ENCODE measurements at regions not wholly inside any gene's neighbourhood (a gene's known extent, or its start where the extent isn't known, plus 50 kb on each side); places are given as distances from the start of the nearest gene placed in this dataset.

GRCh38 chr5:123783421-123783820 lies 271.4 kb downstream of the CSNK1G3 start:
- ChIA-PET CTCF (no interaction called here), RAD21 (ENCODE audit: low non-redundant PET in 1 of 2, low total read pairs in 2 of 2, uncharacterized antibody in 2 of 2, unreplicated experiment in 2 of 2) (no interaction called here), POLR2A (no interaction called here)
- no peaks in the 10 kb centered on the region for H3K79me2 ChIP-seq (ENCODE audit: insufficient read depth, low read length)
- no peaks in the 10 kb centered on the region for H3K27me3 ChIP-seq (ENCODE audit: insufficient read depth, low read length)
- no peak overlapping the region for H3K4me3 ChIP-seq (replicated peaks in 1 of 2; ENCODE audit: low read depth in 1 of 2, low read length in 2 of 2)
- intact Hi-C loops (cut with micrococcal nuclease) = no loop called here
- DNase-seq (ENCODE audit: low read depth, low spot score) (no peak), ATAC-seq (no peak)
- no TSS peak for BruUV-seq (replicated peaks)
- no peak overlapping the region for H3K27ac ChIP-seq (ENCODE audit: low read depth, low read length)
- no peaks in the 10 kb centered on the region for H3K4me1 ChIP-seq (ENCODE audit: control insufficient read depth in 1 of 2, insufficient read depth in 2 of 2, low read length in 2 of 2)
- H3K36me3 ChIP-seq (ENCODE audit: control insufficient read depth in 1 of 2, insufficient read depth in 2 of 2, low read length in 2 of 2) = no peaks in the 10 kb centered on the region
- H3K9me2 ChIP-seq (ENCODE audit: insufficient read depth) = no peaks in the 10 kb centered on the region
- no peak overlapping the region for H3K4me2 ChIP-seq (ENCODE audit: low read length)
- H4K20me1 ChIP-seq (ENCODE audit: insufficient read depth) = no peaks in the 10 kb centered on the region
- H2AFZ ChIP-seq (ENCODE audit: low read depth, low read length, poor library complexity, severe bottlenecking) = no peak overlapping the region
- TF ChIP-seq MAX (IDR thresholded peaks at IDR 0.05) (no peak), EGR1 (IDR thresholded peaks at IDR 0.05; ENCODE audit: low read depth) (no peak), ZNF274 (IDR thresholded peaks at IDR 0.05; ENCODE audit: low read depth, low read length) (no peak), SRF (IDR thresholded peaks at IDR 0.05; ENCODE audit: low read depth) (no peak), POLR2A (IDR thresholded peaks at IDR 0.05; ENCODE audit: borderline replicate concordance, extremely low read depth, insufficient read depth, insufficient read length) (no peak), TCF7L2 (IDR thresholded peaks at IDR 0.05; ENCODE audit: borderline replicate concordance, extremely low read depth, insufficient read depth, insufficient read length) (no peak), CTCF (IDR thresholded peaks at IDR 0.05 in 2 of 3, conservative IDR thresholded peaks at IDR 0.05 in 1 of 3; ENCODE audit: borderline replicate concordance in 1 of 3, insufficient read depth in 1 of 3, low read depth in 2 of 3, low read length in 2 of 3) (no peak), EZH2 (IDR thresholded peaks at IDR 0.05) (no peak)
- H3K9me3 ChIP-seq (ENCODE audit: control insufficient read depth in 1 of 2, insufficient read depth in 1 of 2, low read depth in 1 of 2, low read length in 2 of 2) = no peaks in the 10 kb centered on the region
- no peak overlapping the region for H3K9ac ChIP-seq (ENCODE audit: low read length)

DNA sequence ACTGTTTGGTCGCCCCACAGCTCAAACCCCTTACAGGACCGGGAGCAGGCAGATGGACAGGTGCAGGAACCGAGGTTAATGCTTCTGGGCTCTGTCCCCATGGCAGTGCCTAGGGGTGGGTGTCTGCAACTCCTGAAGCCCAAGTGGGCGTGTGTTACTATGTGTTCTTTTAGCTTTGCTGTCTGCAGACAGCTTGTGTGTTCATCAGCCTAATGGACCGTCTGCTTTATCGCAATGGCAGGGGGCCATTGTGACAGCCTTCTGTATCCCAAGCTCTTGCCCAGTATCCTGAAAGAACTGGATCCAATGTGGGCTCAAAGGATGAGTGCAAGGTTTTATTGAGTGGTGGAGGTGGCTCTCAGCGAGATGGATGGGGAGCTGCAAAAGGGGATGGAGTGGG lies 266.7 kb downstream of the CSNK1G3 start:
- Histone ChIP-seq H3K79me2 (ENCODE audit: insufficient read depth, low read length) (no peaks in the 10 kb centered on the region), H3K4me1 (ENCODE audit: control insufficient read depth in 1 of 2, insufficient read depth in 2 of 2, low read length in 2 of 2) (no peaks in the 10 kb centered on the region), H3K9ac (ENCODE audit: low read length) (no peak overlapping the region), H3K27me3 (ENCODE audit: insufficient read depth, low read length) (no peaks in the 10 kb centered on the region), H3K36me3 (ENCODE audit: control insufficient read depth in 1 of 2, insufficient read depth in 2 of 2, low read length in 2 of 2) (no peaks in the 10 kb centered on the region), H3K4me2 (ENCODE audit: low read length) (no peak overlapping the region), H4K20me1 (ENCODE audit: insufficient read depth) (no peaks in the 10 kb centered on the region), H3K27ac (ENCODE audit: low read depth, low read length) (no peak overlapping the region), H3K4me3 (replicated peaks in 1 of 2; ENCODE audit: low read depth in 1 of 2, low read length in 2 of 2) (no peak overlapping the region), H3K9me2 (ENCODE audit: insufficient read depth) (no peaks in the 10 kb centered on the region), H3K9me3 (ENCODE audit: control insufficient read depth in 1 of 2, insufficient read depth in 1 of 2, low read depth in 1 of 2, low read length in 2 of 2) (no peaks in the 10 kb centered on the region), H2AFZ (ENCODE audit: low read depth, low read length, poor library complexity, severe bottlenecking) (no peak overlapping the region)
- no TSS peak for BruUV-seq (replicated peaks)
- ATAC-seq = no peak
- no peak for DNase-seq (ENCODE audit: low read depth, low spot score)
- intact Hi-C loops (cut with micrococcal nuclease) = no loop called here
- ChIA-PET CTCF (no interaction called here), POLR2A (no interaction called here), RAD21 (ENCODE audit: low non-redundant PET in 1 of 2, low total read pairs in 2 of 2, uncharacterized antibody in 2 of 2, unreplicated experiment in 2 of 2) (no interaction called here)
- TF ChIP-seq, protein P1, sequence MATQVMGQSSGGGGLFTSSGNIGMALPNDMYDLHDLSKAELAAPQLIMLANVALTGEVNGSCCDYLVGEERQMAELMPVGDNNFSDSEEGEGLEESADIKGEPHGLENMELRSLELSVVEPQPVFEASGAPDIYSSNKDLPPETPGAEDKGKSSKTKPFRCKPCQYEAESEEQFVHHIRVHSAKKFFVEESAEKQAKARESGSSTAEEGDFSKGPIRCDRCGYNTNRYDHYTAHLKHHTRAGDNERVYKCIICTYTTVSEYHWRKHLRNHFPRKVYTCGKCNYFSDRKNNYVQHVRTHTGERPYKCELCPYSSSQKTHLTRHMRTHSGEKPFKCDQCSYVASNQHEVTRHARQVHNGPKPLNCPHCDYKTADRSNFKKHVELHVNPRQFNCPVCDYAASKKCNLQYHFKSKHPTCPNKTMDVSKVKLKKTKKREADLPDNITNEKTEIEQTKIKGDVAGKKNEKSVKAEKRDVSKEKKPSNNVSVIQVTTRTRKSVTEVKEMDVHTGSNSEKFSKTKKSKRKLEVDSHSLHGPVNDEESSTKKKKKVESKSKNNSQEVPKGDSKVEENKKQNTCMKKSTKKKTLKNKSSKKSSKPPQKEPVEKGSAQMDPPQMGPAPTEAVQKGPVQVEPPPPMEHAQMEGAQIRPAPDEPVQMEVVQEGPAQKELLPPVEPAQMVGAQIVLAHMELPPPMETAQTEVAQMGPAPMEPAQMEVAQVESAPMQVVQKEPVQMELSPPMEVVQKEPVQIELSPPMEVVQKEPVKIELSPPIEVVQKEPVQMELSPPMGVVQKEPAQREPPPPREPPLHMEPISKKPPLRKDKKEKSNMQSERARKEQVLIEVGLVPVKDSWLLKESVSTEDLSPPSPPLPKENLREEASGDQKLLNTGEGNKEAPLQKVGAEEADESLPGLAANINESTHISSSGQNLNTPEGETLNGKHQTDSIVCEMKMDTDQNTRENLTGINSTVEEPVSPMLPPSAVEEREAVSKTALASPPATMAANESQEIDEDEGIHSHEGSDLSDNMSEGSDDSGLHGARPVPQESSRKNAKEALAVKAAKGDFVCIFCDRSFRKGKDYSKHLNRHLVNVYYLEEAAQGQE (IDR thresholded peaks at IDR 0.05; ENCODE audit: low read depth) = no peak
- no peak for TF ChIP-seq POLR2A (IDR thresholded peaks at IDR 0.05; ENCODE audit: borderline replicate concordance, extremely low read depth, insufficient read depth, insufficient read length)
- TF ChIP-seq ZNF274 (IDR thresholded peaks at IDR 0.05; ENCODE audit: low read depth, low read length) = no peak
- no peak for TF ChIP-seq SIN3A (IDR thresholded peaks at IDR 0.05; ENCODE audit: low read depth)
- TF ChIP-seq EZH2phosphoT487 (IDR thresholded peaks at IDR 0.05; ENCODE audit: borderline replicate concordance) = no peak
- TF ChIP-seq POLR2AphosphoS5 (IDR thresholded peaks at IDR 0.05; ENCODE audit: low read depth, low read length) = no peak
- no peak for TF ChIP-seq JUND (IDR thresholded peaks at IDR 0.05)
- no peak for TF ChIP-seq TCF7L2 (IDR thresholded peaks at IDR 0.05; ENCODE audit: borderline replicate concordance, extremely low read depth, insufficient read depth, insufficient read length)
- no peak for TF ChIP-seq SP1 (IDR thresholded peaks at IDR 0.05; ENCODE audit: low read depth)
- no peak for TF ChIP-seq CBX3 (IDR thresholded peaks at IDR 0.05; ENCODE audit: low read depth)
- TF ChIP-seq SRF (IDR thresholded peaks at IDR 0.05; ENCODE audit: low read depth) = no peak
- TF ChIP-seq CEBPB (IDR thresholded peaks at IDR 0.05; ENCODE audit: low read depth) = no peak
- TF ChIP-seq FOSL1 (IDR thresholded peaks at IDR 0.05; ENCODE audit: low read depth) = no peak
- no peak for TF ChIP-seq RAD21 (IDR thresholded peaks at IDR 0.05; ENCODE audit: low read depth)

All from HCT116 (cell line).